OCI-LY3 (cell line): ENCODE measurements at regions not wholly inside any gene's neighbourhood (a gene's known extent, or its start where the extent isn't known, plus 50 kb on each side); places are given as distances from the start of the nearest gene placed in this dataset.

Source experiments
- H2AFZ ChIP-seq: fragments of 200-600, 300-600 bp; shearing (Covaris generic); 2 replicates; pipeline ENCODE4 v1.6.0; 2014; ENCODE audit warnings: antibody characterized with exemption, low read depth, low read length
- H3K27ac ChIP-seq: fragments of 200-600, 300-600 bp; sonication (generic); 2 replicates; pipeline ENCODE4 v1.5.1; 2014; ENCODE audit warnings: mild to moderate bottlenecking, low read length, moderate library complexity, mixed read lengths
- H3K27me3 ChIP-seq: fragments of 200-600, 300-600 bp; sonication (generic); 2 replicates; pipeline ENCODE4 v1.6.1; 2014; ENCODE audit warnings: low read depth, low read length, mixed read lengths
- H3K36me3 ChIP-seq: fragments of 200-600, 300-600 bp; sonication (generic); replicated peaks from 2 replicates; pipeline ENCODE3; 2014; ENCODE audit warnings: low read depth, low read length, mixed read lengths
- H3K4me1 ChIP-seq: fragments of 300-600, 200-600 bp; sonication (generic); 2 replicates; pipeline ENCODE4 v1.6.1; 2014; ENCODE audit warnings: low read length, mixed read lengths
- H3K4me2 ChIP-seq: fragments of 200-600, 300-600 bp; sonication (generic); 2 replicates; pipeline ENCODE4 v1.6.1; 2014; ENCODE audit warnings: low read length, mixed read lengths
- H3K4me3 ChIP-seq: fragments of 300-600, 200-600 bp; sonication (generic); 2 replicates; pipeline ENCODE4 v1.5.1; 2014; ENCODE audit warnings: antibody characterized with exemption, mild to moderate bottlenecking, low read length, moderate library complexity
- H3K79me2 ChIP-seq: fragments of 300-600, 200-600 bp; shearing (Covaris generic); 2 replicates; pipeline ENCODE4 v1.6.1; 2014; ENCODE audit warnings: mild to moderate bottlenecking, low read length, mixed read lengths
- H3K9ac ChIP-seq: fragments of 300-600, 200-600 bp; shearing (Covaris generic); 2 replicates; pipeline ENCODE4 v1.6.0; 2014; ENCODE audit warnings: mild to moderate bottlenecking, low read length, moderate library complexity
- H3K9me3 ChIP-seq: fragments of 200-600, 300-600 bp; shearing (Covaris generic); 2 replicates; pipeline ENCODE4 v1.6.1; 2014; ENCODE audit warnings: low read length, mixed read lengths; ENCODE audit not compliant: insufficient read depth
- H4K20me1 ChIP-seq: fragments of 200-600, 300-600 bp; sonication (generic); 2 replicates; pipeline ENCODE4 v1.6.1; 2016; ENCODE audit warnings: low read length, mixed read lengths; ENCODE audit not compliant: insufficient read depth
- CTCF ChIP-seq: fragments of 200-600, 300-600 bp; sonication (generic); IDR thresholded peaks from 2 replicates; pipeline ENCODE4 v1.5.1; 2014; ENCODE audit warnings: antibody characterized with exemption, low read length, low read depth
- EZH2phosphoT487 ChIP-seq: fragments of 200-600 bp; shearing (Covaris generic); IDR thresholded peaks from 2 replicates; pipeline ENCODE4 v1.6.1; 2018; ENCODE audit warnings: antibody characterized with exemption, mixed run types, low read depth

- Histone ChIP-seq H3K27ac (no peak overlapping the region), H3K79me2 (no peaks in the 10 kb centered on the region), H4K20me1 (no peaks in the 10 kb centered on the region), H3K4me3 (no peak overlapping the region), H3K4me2 (no peak overlapping the region), H3K27me3 (no peaks in the 10 kb centered on the region), H3K9ac (no peak overlapping the region), H2AFZ (no peak overlapping the region), H3K9me3 (no peaks in the 10 kb centered on the region), H3K4me1 (no peaks in the 10 kb centered on the region), H3K36me3 (no peaks in the 10 kb centered on the region)
- TF ChIP-seq EZH2phosphoT487 (no peak), CTCF (no peak)
Observed at GRCh38 chr6:85191656-85192055, 258.2 kb upstream of the NT5E start.

DNA sequence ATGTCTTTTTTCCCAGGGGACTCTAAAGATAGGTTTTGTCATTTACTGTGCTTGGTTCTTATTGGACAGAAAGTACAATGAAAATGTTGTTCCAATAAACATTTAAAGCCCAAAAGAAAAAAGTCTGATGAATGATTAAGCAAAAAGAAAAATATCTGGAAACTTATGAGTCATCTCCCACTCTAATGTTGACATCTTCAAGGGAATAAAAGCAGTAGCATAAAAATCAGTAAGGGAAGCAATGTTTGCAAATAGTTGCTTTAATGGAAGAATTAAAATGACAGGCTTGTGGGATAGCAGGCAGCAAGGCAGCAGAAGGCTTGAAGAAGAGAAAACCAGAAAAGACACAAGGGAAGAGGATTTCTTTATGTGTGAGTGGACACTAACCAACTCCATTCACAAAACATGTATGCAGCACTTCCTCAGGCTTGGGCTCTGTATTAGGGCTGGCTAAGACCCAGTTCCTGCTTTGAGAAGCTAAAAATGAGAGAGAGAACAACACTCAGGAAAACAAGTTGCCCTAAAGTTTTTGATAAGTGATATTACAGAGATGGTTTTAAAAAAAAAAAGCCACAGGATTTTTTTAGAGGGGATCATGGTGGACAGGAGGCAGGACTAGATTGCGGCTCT is 263.2 kb upstream of the NT5E start:
- H2AFZ ChIP-seq, result no peak overlapping the region
- H3K4me2 ChIP-seq, result no peak overlapping the region
- TF ChIP-seq CTCF, result no peak
- no peak for TF ChIP-seq EZH2phosphoT487

GRCh38 chr6:85185977-85186376 is 263.9 kb upstream of the NT5E start:
- H3K4me1 ChIP-seq, result no peaks in the 10 kb centered on the region
- H3K9me3 ChIP-seq, result no peaks in the 10 kb centered on the region
- no peak overlapping the region for H3K4me2 ChIP-seq
- no peak overlapping the region for H3K27ac ChIP-seq
- H3K4me3 ChIP-seq, result no peak overlapping the region
- no peaks in the 10 kb centered on the region for H3K36me3 ChIP-seq
- H3K9ac ChIP-seq, result no peak overlapping the region
- H4K20me1 ChIP-seq, result no peaks in the 10 kb centered on the region
- no peaks in the 10 kb centered on the region for H3K27me3 ChIP-seq
- TF ChIP-seq EZH2phosphoT487, result no peak
- no peak for TF ChIP-seq CTCF
- H3K79me2 ChIP-seq, result no peaks in the 10 kb centered on the region
- no peak overlapping the region for H2AFZ ChIP-seq

More for the DNA sequence above, 263.2 kb upstream of the NT5E start:
- Histone ChIP-seq H3K4me3 (no peak overlapping the region), H3K9me3 (no peaks in the 10 kb centered on the region), H3K27ac (no peak overlapping the region), H4K20me1 (no peaks in the 10 kb centered on the region), H3K36me3 (no peaks in the 10 kb centered on the region), H3K27me3 (no peaks in the 10 kb centered on the region), H3K79me2 (no peaks in the 10 kb centered on the region), H3K4me1 (no peaks in the 10 kb centered on the region), H3K9ac (no peak overlapping the region)

GRCh38 chr6:85183841-85184240 is 266.0 kb upstream of the NT5E start:
- no peaks in the 10 kb centered on the region for H4K20me1 ChIP-seq
- no peak overlapping the region for H3K4me3 ChIP-seq
- no peak for TF ChIP-seq EZH2phosphoT487
- TF ChIP-seq CTCF, result no peak
- H3K36me3 ChIP-seq, result no peaks in the 10 kb centered on the region
- no peak overlapping the region for H3K4me2 ChIP-seq
- H2AFZ ChIP-seq, result no peak overlapping the region
- H3K9me3 ChIP-seq, result no peaks in the 10 kb centered on the region
- H3K27me3 ChIP-seq, result no peaks in the 10 kb centered on the region
- H3K4me1 ChIP-seq, result no peaks in the 10 kb centered on the region
- H3K79me2 ChIP-seq, result no peaks in the 10 kb centered on the region
- no peak overlapping the region for H3K9ac ChIP-seq
- no peak overlapping the region for H3K27ac ChIP-seq
